Calu3 (cell line): ENCODE measurements at regions not wholly inside any gene's neighbourhood (a gene's known extent, or its start where the extent isn't known, plus 50 kb on each side); places are given as distances from the start of the nearest gene placed in this dataset.

ENCODE experiments used
- BruUV-seq: library from RNA; stranded (reverse); fragments of 400-500 nt; replicated peaks from 2 replicates; lab custom pipeline; 2021; lab: Mats Ljungman, UMichigan
- CTCF ChIA-PET: fragments of 300-600 bp; sonication (Branson Sonifier 250); formaldehyde crosslinking; loops from one replicate; lab custom pipeline; 2022; ENCODE audit warnings: antibody characterized with exemption; lab: Charles Lee
- DNase-seq: peaks from one replicate; pipeline ENCODE4 v3.0.0; 2022
- H3K27ac Mint-ChIP-seq: one replicate; pipeline ENCODE4 v1.8.0; 2022; ENCODE audit warnings: mixed read lengths; ENCODE audit not compliant: unreplicated experiment
- H3K27me3 Mint-ChIP-seq: one replicate; pipeline ENCODE4 v1.8.0; 2022; ENCODE audit warnings: mixed read lengths; ENCODE audit not compliant: unreplicated experiment
- H3K36me3 Mint-ChIP-seq: one replicate; pipeline ENCODE4 v1.8.0; 2022; ENCODE audit warnings: mild to moderate bottlenecking, moderate library complexity, mixed read lengths; ENCODE audit not compliant: insufficient read depth, unreplicated experiment
- H3K4me1 Mint-ChIP-seq: one replicate; pipeline ENCODE4 v1.8.0; 2022; ENCODE audit warnings: mild to moderate bottlenecking, low read depth, mixed read lengths; ENCODE audit not compliant: unreplicated experiment
- H3K4me3 Mint-ChIP-seq: one replicate; pipeline ENCODE4 v1.8.0; 2022; ENCODE audit warnings: mild to moderate bottlenecking, low read depth, moderate library complexity, mixed read lengths; ENCODE audit not compliant: unreplicated experiment
- H3K9me3 Mint-ChIP-seq: one replicate; pipeline ENCODE4 v1.8.0; 2022; ENCODE audit warnings: low read depth, mixed read lengths; ENCODE audit not compliant: unreplicated experiment
- CTCF ChIP-seq: fragments of 200-600 bp; IDR thresholded peaks from one replicate; pipeline ENCODE4 v1.8.0; 2022; ENCODE audit warnings: antibody characterized with exemption; ENCODE audit not compliant: unreplicated experiment
- intact Hi-C: fragments of 100-400 bp; cut with micrococcal nuclease; formaldehyde crosslinking; loops from one replicate; pipeline ENCODE4 v1.10.0; 2022; ENCODE audit not compliant: unreplicated experiment

- H3K27ac Mint-ChIP-seq: peak overlapping the region; percentile 42
- BruUV-seq: no TSS peak
- H3K9me3 Mint-ChIP-seq: no peaks in the 10 kb centered on the region
- CTCF ChIA-PET: interaction anchor here (0.6 to 0.7 kb wide), 2 partner anchors 132 to 384 kb away, joined by 3 read pairs; no protein-coding TSS in a partner anchor
- no peak for DNase-seq
- H3K27me3 Mint-ChIP-seq: no peaks in the 10 kb centered on the region
- peaks cover under 1% of the 10 kb centered on the region for H3K36me3 Mint-ChIP-seq
- H3K4me3 Mint-ChIP-seq: peak overlapping the region; percentile 61
- intact Hi-C loops: loop anchor here (5.0 kb wide), 2 partner anchors 278 to 433 kb away; no protein-coding TSS in a partner anchor
- peaks cover 28% of the 10 kb centered on the region for H3K4me1 Mint-ChIP-seq
- no peak for TF ChIP-seq CTCF
These were observed 53.5 kb upstream of the KLF3 start for GRCh38 chr4:38610521-38610920.

GRCh38 chr4:38610966-38611431 is 53.0 kb upstream of the KLF3 start:
- CTCF ChIA-PET: interaction anchor here (0.6 kb wide), 1 partner anchor 132 kb away, joined by 3 read pairs; no protein-coding TSS in a partner anchor
- Mint-ChIP-seq H3K36me3 (peaks cover 5% of the 10 kb centered on the region), H3K27me3 (no peaks in the 10 kb centered on the region), H3K27ac (peak overlapping the region; percentile 42), H3K9me3 (no peaks in the 10 kb centered on the region), H3K4me3 (peak overlapping the region; percentile 61), H3K4me1 (peaks cover 25% of the 10 kb centered on the region)
- no peak for TF ChIP-seq CTCF
- intact Hi-C loops: loop anchor here (5.0 kb wide), 2 partner anchors 279 to 434 kb away; no protein-coding TSS in a partner anchor
- no TSS peak for BruUV-seq
- no peak for DNase-seq

- no peaks in the 10 kb centered on the region for H3K27me3 Mint-ChIP-seq
- H3K9me3 Mint-ChIP-seq: no peaks in the 10 kb centered on the region
- H3K4me3 Mint-ChIP-seq: peak overlapping the region; percentile 61
- peaks cover 24% of the 10 kb centered on the region for H3K4me1 Mint-ChIP-seq
- CTCF ChIA-PET: no interaction called here
- H3K36me3 Mint-ChIP-seq: peaks cover 5% of the 10 kb centered on the region
- TF ChIP-seq CTCF: no peak
- no peak overlapping the region for H3K27ac Mint-ChIP-seq
- DNase-seq: no peak
- no TSS peak for BruUV-seq
- intact Hi-C loops: loop anchor here (5.0 kb wide), 2 partner anchors 279 to 434 kb away; no protein-coding TSS in a partner anchor
These were observed 52.3 kb upstream of the KLF3 start for GRCh38 chr4:38611676-38612075.

DNA sequence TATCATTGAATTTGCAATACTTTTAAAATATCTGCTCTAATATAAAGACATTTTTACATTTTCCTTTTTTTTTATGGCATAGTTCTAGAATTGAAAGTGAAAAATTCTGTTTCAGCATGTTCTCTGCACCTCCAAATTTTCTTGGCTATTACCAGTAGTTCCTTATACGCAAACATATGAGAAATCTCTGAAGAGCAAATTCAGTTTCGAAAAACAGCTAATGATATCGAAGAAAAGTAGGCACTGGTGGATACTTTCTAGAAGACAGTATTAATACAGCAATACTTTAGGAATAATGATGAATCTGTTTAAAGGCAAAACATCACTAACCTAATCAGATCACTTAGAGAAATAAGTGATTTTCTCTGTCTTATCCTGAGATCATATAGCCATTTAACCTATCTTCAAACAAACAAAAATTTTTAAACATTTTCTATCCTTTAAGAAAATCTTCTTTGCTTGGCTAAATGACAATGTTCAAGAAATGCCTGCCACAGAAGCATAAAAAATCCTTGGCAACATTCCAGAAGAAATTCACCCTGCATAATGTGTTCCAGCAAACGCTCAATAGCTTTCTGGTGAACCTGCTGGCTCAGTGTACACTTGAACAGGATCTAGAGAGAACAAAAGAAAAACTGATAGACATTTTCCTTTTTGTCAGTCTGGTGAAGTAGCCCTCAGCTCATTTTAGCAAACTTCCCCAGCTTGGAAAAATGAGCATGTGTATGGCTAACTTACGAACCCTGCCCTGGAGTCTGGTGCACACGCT is 51.2 kb upstream of the KLF3 start:
- Mint-ChIP-seq H3K27me3 (no peaks in the 10 kb centered on the region), H3K9me3 (no peaks in the 10 kb centered on the region), H3K36me3 (peaks cover 5% of the 10 kb centered on the region), H3K27ac (no peak overlapping the region), H3K4me1 (peaks cover 34% of the 10 kb centered on the region), H3K4me3 (no peak overlapping the region)
- no peak for DNase-seq
- no peak for TF ChIP-seq CTCF
- BruUV-seq: no TSS peak
- intact Hi-C loops: loop anchor here (5.0 kb wide), 2 partner anchors 281 to 436 kb away; no protein-coding TSS in a partner anchor
- CTCF ChIA-PET: interaction anchor here (0.6 kb wide), 1 partner anchor 130 kb away, joined by 3 read pairs; no protein-coding TSS in a partner anchor
